DND-41 (cell line): ENCODE measurements at regions not wholly inside any gene's neighbourhood (a gene's known extent, or its start where the extent isn't known, plus 50 kb on each side); places are given as distances from the start of the nearest gene placed in this dataset.

Experiments
- CTCF ChIP-seq: IDR thresholded peaks from 2 replicates; pipeline ENCODE4 v1.5.1; 2012; ENCODE audit warnings: borderline replicate concordance, low read length, moderate library complexity, mild to moderate bottlenecking; ENCODE audit not compliant: poor library complexity, severe bottlenecking; ENCODE audit errors: extremely low read depth
- EZH2 ChIP-seq: IDR thresholded peaks from 3 replicates; pipeline ENCODE4 v1.6.1; 2012; ENCODE audit warnings: borderline replicate concordance, low read depth, mild to moderate bottlenecking, moderate library complexity, low read length, inconsistent platforms; ENCODE audit not compliant: severe bottlenecking

GRCh38 chr2:67237288-67237687 lies 159.8 kb upstream of the ETAA1 start:
- TF ChIP-seq CTCF = no peak
- no peak for TF ChIP-seq EZH2
